Right kidney (tissue), 1 donor: ENCODE measurements at regions not wholly inside any gene's neighbourhood (a gene's known extent, or its start where the extent isn't known, plus 50 kb on each side); places are given as distances from the start of the nearest gene placed in this dataset.
"Not testable (repeated sequence)": the region's sequence is repeated elsewhere in the genome, so short reads cannot be mapped to it uniquely, and the experiment has no call there.

Source experiments
- DNase-seq: peaks from one replicate; pipeline ENCODE4 v3.0.0-alpha.2; 2016

GRCh38 chr1:115452600-115453329 lies 114.7 kb upstream of the NGF start:
- no peak for DNase-seq

GRCh38 chr1:115450501-115451040 lies 112.5 kb upstream of the NGF start:
- DNase-seq, result no peak

DNA sequence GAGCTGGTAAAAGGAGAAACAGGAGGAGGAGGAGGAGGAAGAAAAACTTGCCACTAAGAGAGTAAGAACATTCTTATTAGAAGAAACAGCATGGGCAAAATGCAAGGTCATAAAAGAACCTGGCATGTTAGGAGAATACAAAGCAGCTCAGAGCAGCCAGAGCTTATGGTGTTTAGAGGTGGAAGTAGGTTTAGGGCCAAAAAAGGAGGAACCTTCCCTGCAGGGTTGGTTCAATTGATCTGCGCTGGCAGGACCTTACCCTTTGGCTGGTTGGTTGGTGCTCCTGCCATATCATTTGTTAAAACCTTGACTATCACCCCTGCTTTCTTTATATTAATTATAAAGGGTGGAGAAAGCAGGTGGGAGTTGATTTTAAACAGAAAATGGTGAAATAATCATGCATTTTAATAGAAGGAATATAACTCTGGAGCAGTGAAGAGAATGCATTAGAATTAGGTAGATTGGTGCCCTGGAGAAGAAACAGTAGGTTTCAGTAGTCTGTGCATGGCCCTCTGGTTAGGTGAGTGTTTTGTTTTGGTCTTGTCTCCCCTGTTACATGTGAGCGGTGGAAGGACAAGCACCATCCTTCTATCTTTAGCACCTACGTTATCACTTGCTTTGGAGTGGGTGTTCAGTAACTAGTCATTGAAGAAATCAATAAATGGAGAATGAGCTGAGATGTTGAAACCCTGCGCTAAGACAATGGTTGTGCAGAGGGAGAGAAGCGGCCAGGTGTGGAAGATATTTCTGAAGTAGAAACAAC lies 110.4 kb upstream of the NGF start:
- no peak for DNase-seq

- DNase-seq, result no peak
Measured at GRCh38 chr1:115447672-115448071, 109.6 kb upstream of the NGF start.

DNA sequence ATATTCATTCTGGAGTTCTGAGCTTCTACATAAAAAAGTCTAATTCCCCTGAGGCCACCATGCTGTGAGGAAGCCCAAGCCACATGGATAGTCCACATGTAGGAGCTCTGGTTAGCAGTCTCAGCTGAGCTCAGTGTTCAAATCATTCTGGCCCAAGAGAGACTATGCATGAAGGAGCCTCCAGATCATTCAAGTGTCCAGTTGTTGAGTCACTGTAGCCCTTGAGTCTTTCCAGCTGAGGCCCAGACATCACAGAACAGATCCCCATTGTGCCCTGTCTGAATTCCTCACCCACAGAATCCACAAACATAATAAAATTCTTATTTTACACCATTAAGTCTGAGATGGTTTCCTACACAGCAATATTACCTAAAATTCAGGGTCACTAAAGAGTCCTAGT lies 107.0 kb upstream of the NGF start:
- DNase-seq, result no peak

DNA sequence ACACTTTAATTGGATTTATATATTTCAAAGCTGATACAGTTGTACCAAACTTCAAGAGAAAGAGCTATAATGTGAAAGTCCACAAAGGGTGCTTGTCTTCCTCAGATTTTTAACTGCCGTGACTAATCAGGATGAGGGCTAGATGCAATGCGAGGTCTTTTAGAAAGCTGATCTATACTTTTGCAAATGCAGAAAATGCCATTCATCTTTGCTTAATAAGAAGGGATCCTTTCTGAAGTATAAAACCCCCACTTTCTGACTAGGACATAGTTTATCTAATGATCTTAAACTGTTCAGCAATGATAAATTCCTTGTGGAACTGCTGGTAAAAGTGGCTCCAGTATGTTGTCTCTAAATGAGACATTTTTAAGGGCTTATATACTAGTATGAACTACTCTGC lies 102.7 kb upstream of the NGF start:
- no peak for DNase-seq

DNA sequence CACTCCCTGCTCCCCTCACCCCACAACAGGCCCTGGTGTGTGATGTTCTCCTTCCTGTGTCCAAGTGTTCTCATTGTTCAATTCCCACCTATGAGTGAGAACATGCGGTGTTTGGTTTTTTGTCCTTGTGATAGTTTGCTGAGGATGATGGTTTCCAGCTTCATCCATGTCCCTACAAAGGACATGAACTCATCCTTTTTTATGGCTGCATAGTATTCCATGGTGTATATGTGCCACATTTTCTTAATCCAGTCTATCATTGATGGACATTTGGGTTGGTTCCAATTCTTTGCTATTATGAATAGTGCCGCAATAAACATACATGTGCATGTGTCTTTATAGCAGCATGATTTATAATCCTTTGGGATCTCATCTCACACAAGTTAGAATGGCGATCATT lies 101.5 kb upstream of the NGF start:
- DNase-seq, result not testable (repeated sequence)

- DNase-seq, result no peak
Measured at GRCh38 chr1:115437196-115437595, 99.1 kb upstream of the NGF start.

- no peak for DNase-seq
Measured at GRCh38 chr1:115436596-115436995, 98.5 kb upstream of the NGF start.

GRCh38 chr1:115433483-115433882 lies 95.4 kb upstream of the NGF start:
- DNase-seq, result no peak

DNA sequence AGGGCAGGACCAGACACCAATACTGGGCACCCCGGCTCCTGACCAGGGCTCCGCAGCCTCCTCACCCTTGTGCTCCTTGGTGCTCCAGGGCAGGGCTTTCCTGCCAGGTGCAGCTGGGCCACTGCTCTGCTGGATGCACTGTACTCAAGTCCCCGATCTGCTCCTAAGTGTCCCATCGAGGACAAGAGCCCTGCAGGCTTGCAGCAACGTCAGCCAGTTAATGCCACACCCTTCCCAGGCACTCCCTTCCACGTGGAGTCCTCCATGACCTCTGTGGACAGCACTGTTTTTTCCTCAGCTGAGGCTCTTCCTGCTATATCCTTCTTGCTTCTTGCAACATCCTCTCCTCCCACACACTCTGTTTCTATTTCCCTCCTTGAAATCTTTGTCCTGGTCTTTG lies 94.0 kb upstream of the NGF start:
- DNase-seq, result no peak

DNA sequence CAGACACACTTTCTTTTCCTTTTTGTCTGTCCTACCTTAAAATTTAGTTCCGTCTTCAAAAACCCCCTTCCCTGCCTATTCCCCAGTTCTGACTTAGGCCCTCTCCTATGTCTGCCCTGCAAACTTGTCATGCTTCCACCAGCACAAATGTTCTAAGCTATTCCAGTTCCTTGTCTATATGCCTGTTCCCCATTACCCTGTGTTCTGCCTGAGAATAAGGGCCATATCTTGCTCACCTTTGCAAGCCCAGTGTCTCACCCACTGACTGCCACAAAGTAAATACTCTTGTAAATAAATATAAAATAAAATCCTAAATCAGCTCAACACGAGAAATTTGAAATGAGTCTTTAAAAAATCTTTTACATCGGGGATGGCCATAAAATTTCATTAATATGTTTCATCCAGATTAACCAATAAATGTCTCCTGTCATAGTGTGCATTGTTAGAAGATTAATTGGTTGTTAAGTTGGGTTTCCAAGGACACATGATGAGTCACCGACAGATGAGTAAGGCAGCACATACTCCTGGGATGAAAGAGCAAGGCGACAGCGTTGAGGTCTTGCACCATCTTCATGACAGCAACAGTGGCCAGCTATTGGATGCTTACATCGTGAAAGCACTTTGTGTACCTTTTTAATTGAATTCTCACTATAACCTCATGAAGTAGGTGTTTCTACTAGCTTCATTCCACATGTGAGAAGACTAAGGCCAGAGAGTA lies 92.6 kb upstream of the NGF start:
- no peak for DNase-seq

- DNase-seq, result no peak
Measured at GRCh38 chr1:115429884-115430283, 91.8 kb upstream of the NGF start.

GRCh38 chr1:115429241-115429640 lies 91.2 kb upstream of the NGF start:
- DNase-seq, result no peak

GRCh38 chr1:115428676-115429075 lies 90.6 kb upstream of the NGF start:
- no peak for DNase-seq

DNA sequence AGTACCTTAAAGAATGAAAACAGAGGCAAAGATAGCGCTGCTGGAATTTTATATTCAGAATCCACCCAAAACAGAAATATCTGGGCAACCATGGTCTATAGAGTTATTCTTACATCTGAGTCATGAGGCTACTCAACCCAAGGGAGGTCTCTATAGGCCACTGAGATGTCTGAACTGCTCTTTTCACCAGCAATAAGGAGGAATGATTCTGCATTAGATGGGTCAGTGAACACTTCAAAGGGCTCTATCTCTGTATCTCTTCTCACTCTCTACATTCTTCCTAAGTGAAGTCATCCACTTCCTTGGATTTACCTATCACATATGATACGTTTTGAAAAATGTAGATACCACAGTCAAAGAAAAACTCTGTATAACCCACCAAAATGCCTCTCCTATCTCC lies 90.2 kb upstream of the NGF start:
- no peak for DNase-seq

DNA sequence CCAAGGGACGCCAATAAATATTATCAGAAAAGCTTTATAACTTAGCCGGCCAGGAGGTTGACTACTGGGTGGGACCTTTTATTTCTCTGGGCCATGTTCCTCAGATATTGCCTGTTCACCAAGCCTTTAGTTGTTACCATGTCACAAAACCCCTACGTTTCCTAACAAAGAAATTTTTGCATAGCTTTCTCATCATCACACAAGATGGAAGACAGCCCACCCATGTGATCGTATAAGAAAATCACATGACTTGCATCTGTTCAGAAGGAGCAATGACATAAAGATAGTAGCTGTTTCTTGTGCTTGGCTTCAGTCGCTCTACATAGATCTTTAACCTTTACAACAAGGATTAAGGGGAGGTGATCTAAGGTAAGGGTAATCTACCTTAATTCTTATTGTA lies 88.9 kb upstream of the NGF start:
- DNase-seq, result no peak

GRCh38 chr1:115426231-115426771 lies 88.3 kb upstream of the NGF start:
- no peak for DNase-seq

DNA sequence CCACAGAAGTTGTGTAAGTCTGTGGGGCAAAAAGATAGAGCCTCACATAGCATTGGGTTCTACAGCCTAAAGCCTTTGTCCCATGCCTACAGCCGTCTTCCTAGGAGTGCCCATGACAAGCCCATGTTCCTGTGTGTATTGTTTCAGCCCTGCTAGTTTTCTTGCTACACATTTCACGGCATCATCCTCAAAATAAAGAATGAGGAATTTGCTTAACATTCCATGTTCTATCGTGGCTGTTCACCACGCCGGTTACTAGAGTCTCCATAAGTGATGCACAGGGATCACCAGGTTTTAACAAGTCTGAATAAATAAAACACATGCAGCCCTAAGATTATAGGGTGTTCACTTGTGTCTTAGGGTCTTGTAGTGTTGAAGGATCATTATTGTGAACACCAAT lies 87.4 kb upstream of the NGF start:
- DNase-seq, result no peak

DNA sequence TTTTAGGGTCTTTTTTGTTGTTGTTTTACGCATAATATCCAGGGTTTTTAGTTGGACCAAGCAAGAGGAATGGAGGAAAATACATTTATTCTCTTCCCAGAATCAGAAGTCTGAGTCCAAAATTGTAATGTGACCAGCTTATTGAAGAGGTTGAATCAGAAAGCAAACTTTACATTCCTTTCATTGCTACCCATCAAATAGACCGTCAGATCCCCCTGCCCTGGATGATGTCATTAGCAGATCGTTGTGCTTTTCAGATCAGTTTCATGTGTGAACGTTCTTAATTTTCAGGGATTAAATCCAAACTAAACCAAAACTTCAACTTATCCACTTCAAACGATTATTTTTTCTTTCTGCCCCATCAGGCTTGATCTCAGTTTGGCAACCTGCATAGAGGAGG lies 85.7 kb upstream of the NGF start:
- no peak for DNase-seq

- DNase-seq, result no peak
Measured at GRCh38 chr1:115419571-115419970, 81.5 kb upstream of the NGF start.

GRCh38 chr1:115413621-115414020 lies 75.6 kb upstream of the NGF start:
- no peak for DNase-seq

DNA sequence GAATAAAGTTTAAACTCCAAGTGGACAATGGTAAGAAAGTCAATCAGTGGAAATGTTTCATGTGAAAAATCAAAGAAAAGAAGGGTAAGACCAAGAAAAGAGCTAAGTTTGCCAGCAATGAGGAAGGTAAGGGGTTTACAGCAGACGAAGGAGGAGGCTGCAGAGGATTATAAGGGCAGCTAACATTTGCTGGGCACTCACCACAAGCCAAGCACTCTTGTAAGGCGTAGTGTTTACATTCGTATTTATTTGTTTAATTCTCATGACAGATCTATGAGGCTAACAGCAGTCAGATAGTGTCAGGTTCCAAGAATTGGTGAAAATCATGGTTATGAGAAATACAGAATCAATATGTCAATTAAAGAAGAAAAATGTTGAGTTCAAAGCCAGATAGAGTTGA lies 75.2 kb upstream of the NGF start:
- no peak for DNase-seq
